ENCODE measurements at regions not wholly inside any gene's neighbourhood (a gene's known extent, or its start where the extent isn't known, plus 50 kb on each side); places are given as distances from the start of the nearest gene placed in this dataset.

- Histone ChIP-seq H3K9ac (ENCODE audit: low read length) (no peak overlapping the region), H2AK5ac (ENCODE audit: low read length) (no peak overlapping the region), H3K79me2 (ENCODE audit: control insufficient read depth, insufficient read depth, low read length, poor library complexity) (no peaks in the 10 kb centered on the region), H4K91ac (ENCODE audit: low read depth, low read length) (no peak overlapping the region), H3K27me3 (ENCODE audit: insufficient read depth, low read length) (no peaks in the 10 kb centered on the region), H2BK5ac (ENCODE audit: low read depth, low read length, poor library complexity) (no peak overlapping the region), H3K4me3 (ENCODE audit: low read depth, low read length) (no peak overlapping the region), H2BK12ac (ENCODE audit: low read length) (no peak overlapping the region), H3K23ac (ENCODE audit: low read length) (no peak overlapping the region), H3K4me2 (ENCODE audit: low read length) (no peak overlapping the region), H3K27ac (ENCODE audit: low read depth, low read length) (no peak overlapping the region), H3K18ac (ENCODE audit: low read length) (no peak overlapping the region), H2AFZ (ENCODE audit: insufficient read depth, low read length, poor library complexity) (no peak overlapping the region), H2BK120ac (ENCODE audit: insufficient read depth, low read length, poor library complexity) (no peak overlapping the region), H3K4me1 (ENCODE audit: control insufficient read depth in 1 of 2, insufficient read depth in 2 of 2, low read length in 2 of 2) (no peaks in the 10 kb centered on the region), H3K14ac (ENCODE audit: low read length) (no peak overlapping the region), H3K79me1 (ENCODE audit: low read length) (no peaks in the 10 kb centered on the region), H3K4ac (ENCODE audit: low read depth, low read length) (no peak overlapping the region), H4K12ac (ENCODE audit: low read depth, low read length) (no peak overlapping the region), H4K8ac (ENCODE audit: low read depth, low read length) (no peak overlapping the region), H3K9me3 (ENCODE audit: insufficient read depth, low read depth, low read length) (no peaks in the 10 kb centered on the region), H3K36me3 (ENCODE audit: control insufficient read depth in 1 of 2, insufficient read depth in 2 of 2, low read length in 2 of 2) (no peaks in the 10 kb centered on the region)
- DNase-seq: peak in 1 of 2 donors; percentile 14
- WGBS (ENCODE audit: extremely low coverage, insufficient coverage, insufficient read length): no CpG with 5 or more reads among the region's 5 CpGs
Measured at GRCh38 chr1:239914751-239915231, 176.9 kb upstream of the FMN2 start.

- no peak overlapping the region for H3K9ac ChIP-seq (ENCODE audit: low read length)
- H4K8ac ChIP-seq (ENCODE audit: low read depth, low read length): no peak overlapping the region
- no peak overlapping the region for H2AFZ ChIP-seq (ENCODE audit: insufficient read depth, low read length, poor library complexity)
- no peaks in the 10 kb centered on the region for H3K9me3 ChIP-seq (ENCODE audit: insufficient read depth, low read depth, low read length)
- H4K91ac ChIP-seq (ENCODE audit: low read depth, low read length): no peak overlapping the region
- no peak overlapping the region for H3K27ac ChIP-seq (ENCODE audit: low read depth, low read length)
- no peaks in the 10 kb centered on the region for H3K36me3 ChIP-seq (ENCODE audit: control insufficient read depth in 1 of 2, insufficient read depth in 2 of 2, low read length in 2 of 2)
- no peak overlapping the region for H3K14ac ChIP-seq (ENCODE audit: low read length)
- H2AK5ac ChIP-seq (ENCODE audit: low read length): no peak overlapping the region
- H3K4ac ChIP-seq (ENCODE audit: low read depth, low read length): no peak overlapping the region
- no peak overlapping the region for H3K4me2 ChIP-seq (ENCODE audit: low read length)
- H3K18ac ChIP-seq (ENCODE audit: low read length): no peak overlapping the region
- no peaks in the 10 kb centered on the region for H3K27me3 ChIP-seq (ENCODE audit: insufficient read depth, low read length)
- H3K23ac ChIP-seq (ENCODE audit: low read length): no peak overlapping the region
- no peaks in the 10 kb centered on the region for H3K79me1 ChIP-seq (ENCODE audit: low read length)
- WGBS (ENCODE audit: extremely low coverage, insufficient coverage, insufficient read length): no CpG with 5 or more reads among the region's 4 CpGs
- no peak overlapping the region for H3K4me3 ChIP-seq (ENCODE audit: low read depth, low read length)
- no peak overlapping the region for H2BK5ac ChIP-seq (ENCODE audit: low read depth, low read length, poor library complexity)
- H4K12ac ChIP-seq (ENCODE audit: low read depth, low read length): no peak overlapping the region
- no peaks in the 10 kb centered on the region for H3K4me1 ChIP-seq (ENCODE audit: control insufficient read depth in 1 of 2, insufficient read depth in 2 of 2, low read length in 2 of 2)
- H2BK120ac ChIP-seq (ENCODE audit: insufficient read depth, low read length, poor library complexity): no peak overlapping the region
- DNase-seq: no peak
- H3K79me2 ChIP-seq (ENCODE audit: control insufficient read depth, insufficient read depth, low read length, poor library complexity): no peaks in the 10 kb centered on the region
- H2BK12ac ChIP-seq (ENCODE audit: low read length): no peak overlapping the region
Measured at GRCh38 chr1:239918634-239919033, 173.0 kb upstream of the FMN2 start.

- Histone ChIP-seq H4K12ac (ENCODE audit: low read depth, low read length) (no peak overlapping the region), H3K79me1 (ENCODE audit: low read length) (no peaks in the 10 kb centered on the region), H3K4ac (ENCODE audit: low read depth, low read length) (no peak overlapping the region), H2BK12ac (ENCODE audit: low read length) (no peak overlapping the region), H3K9ac (ENCODE audit: low read length) (no peak overlapping the region), H3K14ac (ENCODE audit: low read length) (no peak overlapping the region), H3K4me2 (ENCODE audit: low read length) (no peak overlapping the region), H3K18ac (ENCODE audit: low read length) (no peak overlapping the region), H4K8ac (ENCODE audit: low read depth, low read length) (no peak overlapping the region), H3K27me3 (ENCODE audit: insufficient read depth, low read length) (no peaks in the 10 kb centered on the region), H2BK120ac (ENCODE audit: insufficient read depth, low read length, poor library complexity) (no peak overlapping the region), H2BK5ac (ENCODE audit: low read depth, low read length, poor library complexity) (no peak overlapping the region), H3K27ac (ENCODE audit: low read depth, low read length) (no peak overlapping the region), H3K79me2 (ENCODE audit: control insufficient read depth, insufficient read depth, low read length, poor library complexity) (no peaks in the 10 kb centered on the region), H3K4me1 (ENCODE audit: control insufficient read depth in 1 of 2, insufficient read depth in 2 of 2, low read length in 2 of 2) (no peaks in the 10 kb centered on the region), H3K36me3 (ENCODE audit: control insufficient read depth in 1 of 2, insufficient read depth in 2 of 2, low read length in 2 of 2) (no peaks in the 10 kb centered on the region), H2AFZ (ENCODE audit: insufficient read depth, low read length, poor library complexity) (no peak overlapping the region), H3K23ac (ENCODE audit: low read length) (no peak overlapping the region), H3K4me3 (ENCODE audit: low read depth, low read length) (no peak overlapping the region), H3K9me3 (ENCODE audit: insufficient read depth, low read depth, low read length) (peaks cover 5% of the 10 kb centered on the region), H4K91ac (ENCODE audit: low read depth, low read length) (no peak overlapping the region), H2AK5ac (ENCODE audit: low read length) (no peak overlapping the region)
- DNase-seq: no peak
- 100% methylated on average over 1 of the region's 2 CpGs for WGBS (ENCODE audit: extremely low coverage, insufficient coverage, insufficient read length)
Measured at GRCh38 chr1:239920214-239920613, 171.5 kb upstream of the FMN2 start.

- Histone ChIP-seq H4K8ac (ENCODE audit: low read depth, low read length) (no peak overlapping the region), H2BK120ac (ENCODE audit: insufficient read depth, low read length, poor library complexity) (no peak overlapping the region), H3K36me3 (ENCODE audit: control insufficient read depth in 1 of 2, insufficient read depth in 2 of 2, low read length in 2 of 2) (no peaks in the 10 kb centered on the region), H3K4me3 (ENCODE audit: low read depth, low read length) (no peak overlapping the region), H3K14ac (ENCODE audit: low read length) (no peak overlapping the region), H3K23ac (ENCODE audit: low read length) (no peak overlapping the region), H3K9ac (ENCODE audit: low read length) (no peak overlapping the region), H3K4me1 (ENCODE audit: control insufficient read depth in 1 of 2, insufficient read depth in 2 of 2, low read length in 2 of 2) (no peaks in the 10 kb centered on the region), H2AK5ac (ENCODE audit: low read length) (no peak overlapping the region), H2AFZ (ENCODE audit: insufficient read depth, low read length, poor library complexity) (no peak overlapping the region), H2BK5ac (ENCODE audit: low read depth, low read length, poor library complexity) (no peak overlapping the region), H3K79me2 (ENCODE audit: control insufficient read depth, insufficient read depth, low read length, poor library complexity) (no peaks in the 10 kb centered on the region), H3K4ac (ENCODE audit: low read depth, low read length) (no peak overlapping the region), H3K27ac (ENCODE audit: low read depth, low read length) (no peak overlapping the region), H2BK12ac (ENCODE audit: low read length) (no peak overlapping the region), H3K18ac (ENCODE audit: low read length) (no peak overlapping the region), H3K9me3 (ENCODE audit: insufficient read depth, low read depth, low read length) (peaks cover 5% of the 10 kb centered on the region), H3K4me2 (ENCODE audit: low read length) (no peak overlapping the region), H3K27me3 (ENCODE audit: insufficient read depth, low read length) (no peaks in the 10 kb centered on the region), H4K12ac (ENCODE audit: low read depth, low read length) (no peak overlapping the region), H4K91ac (ENCODE audit: low read depth, low read length) (no peak overlapping the region), H3K79me1 (ENCODE audit: low read length) (no peaks in the 10 kb centered on the region)
- no peak for DNase-seq
- 100% methylated on average over 2 of the region's 4 CpGs for WGBS (ENCODE audit: extremely low coverage, insufficient coverage, insufficient read length)
Measured at GRCh38 chr1:239922778-239923522, 168.7 kb upstream of the FMN2 start.

Measured in trophoblast cell (in vitro differentiated cells and primary cell).